ENCODE measurements at regions not wholly inside any gene's neighbourhood (a gene's known extent, or its start where the extent isn't known, plus 50 kb on each side); places are given as distances from the start of the nearest gene placed in this dataset.

DNA sequence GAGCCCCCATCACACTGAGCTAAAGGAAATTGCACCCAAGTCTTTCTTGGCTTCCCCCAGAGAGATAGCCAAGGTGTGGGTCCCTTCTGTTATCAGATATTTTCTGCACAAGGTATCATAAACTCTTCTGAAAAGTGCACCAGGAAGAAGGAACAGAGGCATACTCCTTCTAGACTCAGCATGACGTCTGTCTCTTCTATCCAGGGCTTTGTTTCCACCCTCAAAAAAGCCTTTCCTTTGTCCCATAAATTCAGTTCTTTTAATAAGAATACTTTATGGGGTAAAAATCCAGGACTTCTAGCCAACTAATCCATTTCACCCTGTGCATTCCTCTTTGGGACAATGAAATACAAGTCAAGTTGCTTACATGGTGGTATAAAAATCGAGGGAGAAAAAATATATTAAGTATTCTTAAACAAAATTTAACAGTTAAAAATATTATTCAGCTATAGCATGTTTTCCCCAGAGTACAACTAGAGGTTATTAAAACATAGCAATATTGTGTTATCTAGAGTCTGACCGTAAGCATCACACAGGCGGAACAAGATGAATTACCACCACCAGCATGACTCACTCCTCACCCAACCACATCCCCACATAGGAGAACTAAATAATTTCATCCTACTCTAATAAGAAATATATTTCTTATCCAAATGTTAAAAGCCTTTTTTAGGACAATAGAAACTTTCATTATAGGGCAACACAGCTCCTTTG lies 79.9 kb upstream of the GPC6 start:
- no peak for DNase-seq

DNA sequence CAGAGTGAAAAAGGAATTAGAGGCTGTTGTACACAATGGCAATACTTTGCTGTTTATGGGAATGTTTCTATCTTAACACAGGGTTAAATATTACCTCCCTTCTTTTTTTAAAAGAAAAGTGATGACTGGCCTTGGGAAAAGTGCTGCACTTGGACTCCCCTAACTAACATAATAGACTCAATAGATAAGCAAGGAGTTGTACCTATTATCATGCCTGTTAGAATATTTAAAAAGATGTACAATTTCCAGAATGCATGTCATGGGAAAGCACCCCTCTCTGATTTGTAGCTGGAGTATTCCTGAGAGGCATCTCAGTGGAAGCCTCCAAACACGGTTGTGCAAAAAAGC lies 79.3 kb upstream of the GPC6 start:
- DNase-seq = no peak

DNA sequence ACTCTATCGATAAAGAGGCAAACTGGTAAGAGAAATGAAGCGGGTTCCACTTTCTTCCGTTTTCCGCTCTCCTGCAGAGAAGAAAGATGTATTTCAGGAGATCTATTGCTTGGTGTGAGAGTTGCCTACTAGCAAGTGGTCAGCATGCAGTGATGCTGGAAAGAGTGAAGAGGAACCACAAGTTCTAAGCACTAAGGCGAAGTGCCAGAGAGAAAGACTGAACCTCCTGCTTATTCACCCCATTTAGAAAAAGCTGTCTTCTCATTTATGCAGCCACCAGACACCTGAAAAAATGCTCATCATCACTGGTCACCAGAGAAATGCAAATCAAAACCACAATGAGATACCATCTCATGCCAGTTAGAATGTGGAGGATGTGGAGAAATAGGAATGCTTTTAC lies 78.7 kb upstream of the GPC6 start:
- DNase-seq = no peak

DNA sequence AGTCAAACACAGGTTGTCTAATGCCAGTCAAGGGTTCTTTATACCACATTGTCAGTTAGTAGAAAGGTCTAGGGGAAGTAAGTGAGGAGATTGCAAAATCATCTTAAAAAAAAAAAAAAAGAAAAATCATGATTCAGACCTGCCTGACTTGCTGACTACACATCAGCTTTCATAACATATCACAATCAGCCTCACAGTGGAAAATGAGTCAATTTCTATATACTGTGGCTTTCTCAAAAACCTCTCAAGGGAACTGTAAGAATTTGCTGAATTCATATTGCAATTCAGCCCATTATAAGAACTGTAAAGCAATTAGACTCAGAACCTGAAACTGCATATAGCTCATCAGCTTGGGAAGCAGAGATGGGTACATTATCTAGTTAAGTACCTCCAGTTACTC lies 75.3 kb upstream of the GPC6 start:
- no peak for DNase-seq

DNA sequence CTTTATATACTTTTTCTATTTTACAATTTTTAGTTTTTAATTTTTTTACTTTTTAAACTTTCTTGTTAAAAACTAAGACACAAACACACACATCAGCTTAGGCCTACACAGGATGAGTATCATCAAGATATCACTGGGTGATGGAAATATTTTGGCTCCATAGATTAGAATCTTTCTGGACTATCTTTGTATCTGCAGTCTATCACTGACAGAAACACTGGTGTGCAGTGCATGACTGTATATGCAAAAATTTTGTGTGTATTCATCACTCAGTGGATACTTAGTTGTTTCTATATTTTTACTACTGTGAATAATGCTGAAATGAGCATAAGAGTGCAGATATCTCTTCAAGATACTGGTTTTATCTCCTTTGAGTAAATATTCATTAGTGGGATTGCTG lies 68.0 kb upstream of the GPC6 start:
- DNase-seq = no peak

DNA sequence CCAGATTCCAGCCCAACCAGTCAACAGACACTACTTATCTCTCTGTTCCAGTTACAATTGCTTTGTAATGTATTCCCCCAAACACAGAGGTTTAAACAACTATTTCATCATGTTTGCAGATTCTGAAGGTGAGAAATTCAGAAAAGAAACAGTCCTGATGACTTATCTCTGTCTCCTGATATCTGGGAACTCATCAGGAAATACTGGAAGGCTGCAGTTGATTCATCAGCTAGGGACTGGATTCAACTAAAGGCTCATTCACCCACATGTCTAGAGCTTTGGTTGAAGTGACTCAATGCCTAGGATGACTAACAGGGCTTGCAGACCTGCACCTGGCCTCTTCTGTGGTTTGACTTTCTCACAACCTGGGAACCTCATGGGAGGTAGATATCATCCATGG lies 56.6 kb upstream of the GPC6 start:
- DNase-seq = no peak

DNA sequence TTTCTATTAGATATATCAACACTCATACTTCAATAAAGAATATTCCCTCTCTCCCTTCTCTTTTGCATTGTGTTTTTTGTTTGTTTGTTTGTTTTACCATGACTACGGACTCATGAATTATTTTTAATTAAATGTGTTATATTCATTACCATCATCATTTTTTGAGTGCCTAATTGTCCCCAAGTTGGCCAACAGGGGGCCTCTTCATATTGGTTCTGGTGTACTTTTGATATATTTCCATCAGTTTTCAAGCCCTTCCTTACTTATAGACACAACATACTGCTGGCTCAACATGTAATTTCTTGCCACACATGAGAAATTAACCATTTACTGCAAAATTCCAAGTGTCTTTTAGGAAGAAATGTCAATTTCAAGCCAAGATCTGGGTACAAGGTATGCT lies 54.5 kb upstream of the GPC6 start:
- no peak for DNase-seq

DNA sequence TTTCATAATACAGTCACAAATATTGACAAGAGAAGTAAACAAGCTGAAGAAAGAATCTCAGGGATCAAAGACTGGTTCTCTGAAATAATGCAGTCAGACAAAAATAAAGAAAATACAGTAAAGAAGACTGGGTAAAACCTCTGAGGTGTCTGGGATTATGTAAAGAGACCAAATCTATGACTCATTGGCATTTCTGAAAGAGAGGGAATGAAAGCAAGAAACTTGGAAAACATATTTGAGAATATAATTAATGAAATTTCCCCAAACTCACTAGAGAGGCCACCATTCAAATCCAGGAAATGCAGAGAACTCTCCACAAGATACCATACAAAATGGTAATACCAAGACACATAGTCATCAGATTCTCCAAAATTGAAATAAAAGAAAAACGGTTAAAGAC lies 53.0 kb upstream of the GPC6 start:
- DNase-seq = no peak

DNA sequence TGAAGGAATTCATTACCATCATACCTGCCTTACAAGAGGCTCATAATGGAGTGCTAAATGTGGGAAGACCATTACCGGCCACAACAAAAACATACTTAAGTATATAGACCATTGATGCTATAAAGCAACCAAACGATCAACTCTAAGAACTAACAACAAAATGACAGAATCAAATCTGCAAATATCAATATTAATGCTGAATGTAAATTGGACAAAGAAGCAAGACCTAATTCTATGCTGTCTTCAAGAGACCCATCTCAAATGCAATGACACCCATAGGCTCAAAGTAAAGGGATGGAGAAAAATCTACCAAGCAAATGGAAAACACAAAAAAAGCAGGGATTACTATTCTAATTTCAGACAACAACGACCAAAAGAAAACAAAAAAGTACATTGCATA lies 52.3 kb upstream of the GPC6 start:
- DNase-seq = no peak
